CD4-positive, alpha-beta T cell (primary cell): ENCODE measurements at regions not wholly inside any gene's neighbourhood (a gene's known extent, or its start where the extent isn't known, plus 50 kb on each side); places are given as distances from the start of the nearest gene placed in this dataset.
"Not testable (repeated sequence)": the region's sequence is repeated elsewhere in the genome, so short reads cannot be mapped to it uniquely, and the experiment has no call there.

Experiments
- ATAC-seq: fragments of 200-7000 bp; cut with Tn5 transposase; one replicate; pipeline ENCODE4 v1.10.0; 2022; ENCODE audit warnings: mild to moderate bottlenecking; ENCODE audit not compliant: poor library complexity
- CTCF ChIA-PET: fragments of 350-600 bp; sonication (Branson Sonifier 250); formaldehyde crosslinking; loops from one replicate; lab custom pipeline; 2021; ENCODE audit warnings: antibody characterized with exemption, inconsistent platforms; lab: Charles Lee
- POLR2A ChIA-PET: fragments of 350-600 bp; sonication (Branson Sonifier 250); formaldehyde crosslinking; loops from one replicate; lab custom pipeline; 2021; ENCODE audit warnings: antibody characterized with exemption, inconsistent platforms; lab: Charles Lee
- DNase-seq, 14 experiments: peaks; one replicate each; pipeline ENCODE4 v3.0.0-alpha.2; 2013 to 2020; ENCODE audit warnings: mixed read lengths in 2 of 14
- H3K27ac ChIP-seq, 2 donors: one replicate each; pipeline versions ENCODE4 v1.5.1 to v1.7.0; 2013; ENCODE audit warnings: low read length in 2 of 2, low read depth in 1 of 2, mild to moderate bottlenecking in 1 of 2
- H3K27me3 ChIP-seq, 2 experiments: 1 replicate in 1 of 2; 2 replicates in 1 of 2; pipeline versions ENCODE4 v1.6.1 to v1.7.0; 2013; ENCODE audit warnings: low read length in 2 of 2, control low read depth in 1 of 2, mild to moderate bottlenecking in 1 of 2, moderate library complexity in 1 of 2; ENCODE audit not compliant: insufficient read depth in 2 of 2, control insufficient read depth in 1 of 2
- H3K36me3 ChIP-seq: one replicate; pipeline ENCODE4 v1.6.1; 2013; ENCODE audit warnings: low read length, control low read depth; ENCODE audit not compliant: insufficient read depth
- H3K4me1 ChIP-seq: one replicate; pipeline ENCODE4 v1.6.1; 2013; ENCODE audit warnings: low read length, control low read depth; ENCODE audit not compliant: insufficient read depth
- H3K4me3 ChIP-seq: one replicate; pipeline ENCODE4 v1.5.1; 2013; ENCODE audit warnings: mild to moderate bottlenecking, low read length, moderate library complexity
- H3K9me3 ChIP-seq, 2 experiments: 1 replicate in 1 of 2; 2 replicates in 1 of 2; pipeline versions ENCODE4 v1.6.1 to v1.7.0; 2013; ENCODE audit warnings: low read length in 2 of 2, mild to moderate bottlenecking in 2 of 2, control low read depth in 1 of 2, moderate library complexity in 1 of 2; ENCODE audit not compliant: control insufficient read depth in 1 of 2, insufficient read depth in 1 of 2
- H3K27ac Mint-ChIP-seq: one replicate; pipeline ENCODE4 v1.8.0; 2020; ENCODE audit warnings: mixed read lengths
- H3K27me3 Mint-ChIP-seq: one replicate; pipeline ENCODE4 v1.8.0; 2021; ENCODE audit warnings: mixed read lengths
- H3K36me3 Mint-ChIP-seq: one replicate; pipeline ENCODE4 v1.8.0; 2021; ENCODE audit warnings: low read depth, mixed read lengths
- H3K4me1 Mint-ChIP-seq: one replicate; pipeline ENCODE4 v1.8.0; 2021; ENCODE audit warnings: low read depth, mixed read lengths
- H3K4me3 Mint-ChIP-seq: one replicate; pipeline ENCODE4 v1.8.0; 2020; ENCODE audit warnings: mild to moderate bottlenecking, mixed read lengths
- H3K9me3 Mint-ChIP-seq: one replicate; pipeline ENCODE4 v1.8.0; 2020; ENCODE audit warnings: mixed read lengths
- intact Hi-C, 2 experiments: fragments of 100-400 bp; cut with DNase I in 1 of 2; cut with micrococcal nuclease in 1 of 2; formaldehyde crosslinking; loops; one replicate each; pipeline versions ENCODE4 v1.15.1 to v1.9.0; 2023 to 2025; cut with DNase I, micrococcal nuclease
- TF ChIP-seq, protein P1 (sequence below): fragments of 200-600 bp; IDR thresholded peaks from one replicate; pipeline ENCODE4 v1.8.0; 2022; ENCODE audit warnings: antibody characterized with exemption, mild to moderate bottlenecking

DNA sequence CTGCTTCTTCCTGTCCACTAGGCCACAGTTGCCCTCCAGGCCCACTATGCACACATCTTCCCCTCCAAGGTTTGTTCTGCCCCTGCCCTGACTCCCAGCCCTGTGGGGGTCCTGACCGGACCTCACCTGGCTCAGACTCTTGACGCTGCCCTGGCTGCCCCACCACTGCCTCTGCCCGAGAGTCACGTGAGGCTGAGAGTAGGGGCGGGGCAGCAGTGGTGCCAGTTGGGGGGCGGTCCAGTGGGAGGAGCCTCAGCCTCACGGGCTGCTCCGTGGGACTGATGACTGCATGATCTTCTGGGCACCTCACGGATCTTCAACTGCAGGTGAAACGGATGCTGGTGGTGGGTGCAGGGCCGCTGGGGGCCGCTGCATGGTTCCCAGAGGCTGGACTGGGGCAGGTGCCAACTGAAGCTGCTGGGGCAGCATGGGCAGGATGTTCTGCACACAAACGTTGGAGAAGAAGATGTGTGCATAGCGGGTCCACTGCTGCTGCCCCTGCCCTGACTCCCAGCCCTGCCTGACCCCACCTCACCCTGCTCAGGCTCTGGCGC lies 77.6 kb downstream of the HHIPL2 start:
- intact Hi-C loops, H3K9me3 Mint-ChIP-seq, H3K27me3 ChIP-seq, H3K4me3 Mint-ChIP-seq, H3K4me3 ChIP-seq, H3K27ac Mint-ChIP-seq, H3K27ac ChIP-seq, POLR2A ChIA-PET, H3K9me3 ChIP-seq, H3K27me3 Mint-ChIP-seq, H3K36me3 Mint-ChIP-seq, H3K4me1 ChIP-seq, DNase-seq, CTCF ChIA-PET, ATAC-seq, H3K4me1 Mint-ChIP-seq, H3K36me3 ChIP-seq: not testable (repeated sequence)

DNA sequence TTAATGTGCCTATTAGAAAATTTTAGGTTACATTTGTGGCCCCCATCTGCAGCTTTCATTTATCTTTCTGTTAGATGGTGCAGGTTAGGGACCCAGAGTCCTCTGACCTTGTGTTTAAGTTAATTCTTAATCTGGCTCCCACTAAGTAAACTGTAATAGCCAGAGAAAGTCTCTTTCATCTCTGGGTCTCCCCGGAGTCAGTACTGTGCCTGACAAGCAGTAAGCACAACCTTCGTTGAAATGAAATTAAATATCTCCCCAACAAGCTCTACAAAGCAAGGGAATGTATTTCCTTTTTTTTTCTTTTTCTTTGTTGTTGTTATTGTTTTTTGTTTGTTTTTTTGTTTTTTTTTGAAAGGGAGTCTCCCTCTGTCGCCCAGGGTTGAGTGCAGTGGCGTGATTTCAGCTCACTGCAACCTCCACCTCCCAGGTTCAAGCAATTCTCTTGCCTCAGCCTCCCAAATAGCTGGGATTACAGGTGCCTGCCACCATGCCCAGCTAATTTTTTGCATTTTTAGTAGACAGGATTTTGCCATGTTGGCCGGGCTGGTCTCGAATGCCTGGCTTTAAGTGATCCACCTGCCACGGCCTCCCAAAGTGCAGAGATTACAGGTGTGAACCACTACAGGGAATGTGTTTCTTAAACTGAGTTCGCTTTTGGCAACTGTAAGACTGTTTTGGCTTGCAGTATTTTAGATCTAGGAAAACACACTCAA lies 81.6 kb downstream of the HHIPL2 start:
- Histone ChIP-seq H3K27ac (no peak overlapping the region), H3K27me3 (no peaks in the 10 kb centered on the region), H3K9me3 (no peaks in the 10 kb centered on the region), H3K36me3 (no peaks in the 10 kb centered on the region), H3K4me1 (peaks cover 10% of the 10 kb centered on the region), H3K4me3 (no peak overlapping the region)
- Mint-ChIP-seq H3K27ac (peak overlapping the region; percentile 93), H3K27me3 (peaks cover 5% of the 10 kb centered on the region), H3K36me3 (peaks cover 6% of the 10 kb centered on the region), H3K4me1 (peaks cover 19% of the 10 kb centered on the region), H3K9me3 (no peaks in the 10 kb centered on the region), H3K4me3 (peak overlapping the region; percentile 7)
- TF ChIP-seq, protein P1, sequence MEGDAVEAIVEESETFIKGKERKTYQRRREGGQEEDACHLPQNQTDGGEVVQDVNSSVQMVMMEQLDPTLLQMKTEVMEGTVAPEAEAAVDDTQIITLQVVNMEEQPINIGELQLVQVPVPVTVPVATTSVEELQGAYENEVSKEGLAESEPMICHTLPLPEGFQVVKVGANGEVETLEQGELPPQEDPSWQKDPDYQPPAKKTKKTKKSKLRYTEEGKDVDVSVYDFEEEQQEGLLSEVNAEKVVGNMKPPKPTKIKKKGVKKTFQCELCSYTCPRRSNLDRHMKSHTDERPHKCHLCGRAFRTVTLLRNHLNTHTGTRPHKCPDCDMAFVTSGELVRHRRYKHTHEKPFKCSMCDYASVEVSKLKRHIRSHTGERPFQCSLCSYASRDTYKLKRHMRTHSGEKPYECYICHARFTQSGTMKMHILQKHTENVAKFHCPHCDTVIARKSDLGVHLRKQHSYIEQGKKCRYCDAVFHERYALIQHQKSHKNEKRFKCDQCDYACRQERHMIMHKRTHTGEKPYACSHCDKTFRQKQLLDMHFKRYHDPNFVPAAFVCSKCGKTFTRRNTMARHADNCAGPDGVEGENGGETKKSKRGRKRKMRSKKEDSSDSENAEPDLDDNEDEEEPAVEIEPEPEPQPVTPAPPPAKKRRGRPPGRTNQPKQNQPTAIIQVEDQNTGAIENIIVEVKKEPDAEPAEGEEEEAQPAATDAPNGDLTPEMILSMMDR = no peak
- ATAC-seq (no peak), DNase-seq (no peak)
- POLR2A ChIA-PET = interaction anchor here (1.2 to 2.3 kb wide), 4 partner anchors 124 to 247 kb away, joined by 3 to 11 read pairs (median 6); partner anchors contain the start of gene TAF1A
- intact Hi-C loops = loop anchor here (2.0 to 10.0 kb wide), 3 partner anchors 616 to 1218 kb away; no protein-coding TSS in a partner anchor
- CTCF ChIA-PET = interaction anchor here (0.7 to 1.9 kb wide), 5 partner anchors 12 to 603 kb away, joined by 3 to 6 read pairs (median 5); no protein-coding TSS in a partner anchor

- Mint-ChIP-seq H3K36me3 (peaks cover 6% of the 10 kb centered on the region), H3K27me3 (peaks cover 5% of the 10 kb centered on the region), H3K4me3 (peak overlapping the region; percentile 94), H3K27ac (peak overlapping the region; percentile 93), H3K4me1 (peaks cover 19% of the 10 kb centered on the region), H3K9me3 (no peaks in the 10 kb centered on the region)
- CTCF ChIA-PET = interaction anchor here (0.7 to 1.9 kb wide), 8 partner anchors 11 to 604 kb away, joined by 3 to 9 read pairs (median 4); no protein-coding TSS in a partner anchor
- intact Hi-C loops = loop anchor here (1.0 to 10.0 kb wide), 6 partner anchors 169 to 1219 kb away; partner anchors contain the start of genes AIDA (in 2 of the 2) and BROX (in 2 of the 2)
- POLR2A ChIA-PET = interaction anchor here (0.6 to 2.3 kb wide), 7 partner anchors 60 to 733 kb away, joined by 3 to 11 read pairs (median 3); partner anchors contain the start of genes DUSP10 and TAF1A
- H3K27ac ChIP-seq = peak overlapping the region; percentile 25 to 34
- DNase-seq = peak; percentile 49 to 89 (median 72)
- TF ChIP-seq, protein P1 = peak; percentile 100
- no peaks in the 10 kb centered on the region for H3K36me3 ChIP-seq
- ATAC-seq = peak; percentile 91
- H3K4me3 ChIP-seq = peak overlapping the region; percentile 69
- H3K27me3 ChIP-seq = no peaks in the 10 kb centered on the region
- H3K4me1 ChIP-seq = peaks cover 10% of the 10 kb centered on the region
- H3K9me3 ChIP-seq = no peaks in the 10 kb centered on the region
Observed at GRCh38 chr1:222465211-222466041, 82.5 kb downstream of the HHIPL2 start.
